NT2/D1 (cell line): ENCODE measurements at regions not wholly inside any gene's neighbourhood (a gene's known extent, or its start where the extent isn't known, plus 50 kb on each side); places are given as distances from the start of the nearest gene placed in this dataset.

Source experiments
- YY1 ChIP-seq: IDR thresholded peaks from 2 replicates; pipeline ENCODE4 v1.6.1; 2011; ENCODE audit not compliant: insufficient read length, insufficient read depth
- ZNF274 ChIP-seq: IDR thresholded peaks from 2 replicates; pipeline ENCODE4 v1.6.1; 2011; ENCODE audit warnings: mild to moderate bottlenecking, low read depth, low read length

DNA sequence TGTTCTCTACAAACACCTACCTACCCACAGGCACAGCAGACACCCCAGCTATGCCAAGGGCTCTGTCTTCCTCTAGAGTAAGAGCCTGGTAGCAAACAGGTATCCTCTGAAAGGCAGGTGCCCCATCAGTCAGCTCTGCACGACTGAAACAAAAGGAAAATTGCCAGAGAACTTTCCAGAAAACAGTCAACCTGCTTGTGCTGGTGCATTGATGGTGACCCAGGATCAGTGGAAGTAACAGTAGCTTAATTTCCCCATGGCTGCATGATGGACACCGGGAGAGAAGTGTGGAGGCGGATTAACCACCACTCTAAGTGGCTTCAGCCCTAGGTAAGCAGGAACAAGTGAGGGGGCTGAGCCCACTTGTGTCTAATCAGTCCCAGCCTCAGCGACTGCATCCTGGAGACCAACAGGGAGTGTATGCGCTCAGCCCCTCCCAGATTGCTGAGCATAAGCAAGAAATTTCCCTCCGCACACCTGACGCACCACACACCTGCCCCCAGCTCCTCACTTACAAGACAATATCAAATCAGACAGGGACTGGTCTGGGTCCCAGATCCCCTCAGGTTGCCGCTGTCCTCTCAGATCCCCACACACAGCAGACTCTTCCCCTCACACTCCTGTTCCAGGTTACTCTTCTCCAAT is 70.7 kb upstream of the IGLL5 start:
- TF ChIP-seq ZNF274 (no peak), YY1 (no peak)
